Trophoblast cell (in vitro differentiated cells and primary cell): ENCODE measurements at regions not wholly inside any gene's neighbourhood (a gene's known extent, or its start where the extent isn't known, plus 50 kb on each side); places are given as distances from the start of the nearest gene placed in this dataset.

Experiments
- DNase-seq, 2 donors: peaks; one replicate each; pipeline ENCODE4 v3.0.0-alpha.2; 2016
- H2AFZ ChIP-seq: 2 replicates; pipeline ENCODE4 v1.6.1; 2013; ENCODE audit warnings: low read length, moderate library complexity, mild to moderate bottlenecking; ENCODE audit not compliant: insufficient read depth, poor library complexity
- H2AK5ac ChIP-seq: 2 replicates; pipeline ENCODE4 v1.6.1; 2013; ENCODE audit warnings: mild to moderate bottlenecking, low read length
- H2BK120ac ChIP-seq: 2 replicates; pipeline ENCODE4 v1.6.1; 2013; ENCODE audit warnings: low read length, mild to moderate bottlenecking, moderate library complexity; ENCODE audit not compliant: insufficient read depth, poor library complexity
- H2BK12ac ChIP-seq: 2 replicates; pipeline ENCODE4 v1.6.1; 2013; ENCODE audit warnings: mild to moderate bottlenecking, low read length, moderate library complexity
- H2BK5ac ChIP-seq: 2 replicates; pipeline ENCODE4 v1.6.1; 2013; ENCODE audit warnings: low read length, low read depth, moderate library complexity, mild to moderate bottlenecking; ENCODE audit not compliant: poor library complexity
- H3K14ac ChIP-seq: 2 replicates; pipeline ENCODE4 v1.6.1; 2013; ENCODE audit warnings: mild to moderate bottlenecking, low read length
- H3K18ac ChIP-seq: 2 replicates; pipeline ENCODE4 v1.6.1; 2013; ENCODE audit warnings: mild to moderate bottlenecking, low read length
- H3K23ac ChIP-seq: 2 replicates; pipeline ENCODE4 v1.6.1; 2013; ENCODE audit warnings: low read length
- H3K27ac ChIP-seq: 2 replicates; pipeline ENCODE4 v1.5.1; 2013; ENCODE audit warnings: low read depth, mild to moderate bottlenecking, inconsistent platforms, low read length, moderate library complexity
- H3K27me3 ChIP-seq: 2 replicates; pipeline ENCODE4 v1.6.1; 2013; ENCODE audit warnings: inconsistent platforms, mild to moderate bottlenecking, low read length, moderate library complexity; ENCODE audit not compliant: insufficient read depth
- H3K36me3 ChIP-seq, 2 experiments: 1 replicate in 1 of 2; 2 replicates in 1 of 2; pipeline ENCODE4 v1.6.1; 2013; ENCODE audit warnings: low read length in 2 of 2, mild to moderate bottlenecking in 2 of 2, moderate library complexity in 1 of 2; ENCODE audit not compliant: insufficient read depth in 2 of 2, control insufficient read depth in 1 of 2
- H3K4ac ChIP-seq: 2 replicates; pipeline ENCODE4 v1.6.1; 2013; ENCODE audit warnings: low read depth, mild to moderate bottlenecking, low read length, moderate library complexity
- H3K4me1 ChIP-seq, 2 experiments: 1 replicate in 1 of 2; 2 replicates in 1 of 2; pipeline ENCODE4 v1.6.1; 2013; ENCODE audit warnings: low read length in 2 of 2, mild to moderate bottlenecking in 2 of 2, moderate library complexity in 1 of 2; ENCODE audit not compliant: insufficient read depth in 2 of 2, control insufficient read depth in 1 of 2
- H3K4me2 ChIP-seq: 2 replicates; pipeline ENCODE4 v1.6.1; 2013; ENCODE audit warnings: inconsistent platforms, mild to moderate bottlenecking, low read length, moderate library complexity
- H3K4me3 ChIP-seq: 2 replicates; pipeline ENCODE4 v1.5.1; 2013; ENCODE audit warnings: mild to moderate bottlenecking, low read depth, low read length, inconsistent platforms
- H3K79me1 ChIP-seq: one replicate; pipeline ENCODE4 v1.6.1; 2013; ENCODE audit warnings: low read length
- H3K79me2 ChIP-seq: 2 replicates; pipeline ENCODE4 v1.6.1; 2013; ENCODE audit warnings: low read length, mild to moderate bottlenecking; ENCODE audit not compliant: control insufficient read depth, insufficient read depth, poor library complexity
- H3K9ac ChIP-seq: 2 replicates; pipeline ENCODE4 v1.6.1; 2013; ENCODE audit warnings: mild to moderate bottlenecking, low read length
- H3K9me3 ChIP-seq: 2 replicates; pipeline ENCODE4 v1.6.1; 2013; ENCODE audit warnings: low read depth, mild to moderate bottlenecking, control low read depth, inconsistent platforms, low read length; ENCODE audit not compliant: insufficient read depth
- H4K12ac ChIP-seq: 2 replicates; pipeline ENCODE4 v1.6.1; 2013; ENCODE audit warnings: low read depth, mild to moderate bottlenecking, low read length, moderate library complexity
- H4K8ac ChIP-seq: 2 replicates; pipeline ENCODE4 v1.6.1; 2013; ENCODE audit warnings: low read depth, mild to moderate bottlenecking, low read length, moderate library complexity
- H4K91ac ChIP-seq: one replicate; pipeline ENCODE4 v1.6.1; 2013; ENCODE audit warnings: low read depth, mild to moderate bottlenecking, low read length, moderate library complexity
- WGBS: extraction: QIAGEN DNeasy Blood & Tissue Kit; methylation state at CpG from one replicate; pipeline ENCODE4 v1.1.7; 2013; ENCODE audit warnings: missing lambda C conversion rate; ENCODE audit not compliant: insufficient read length, insufficient coverage; ENCODE audit errors: extremely low coverage; 5-methylcytosine and 5-hydroxymethylcytosine counted together

DNA sequence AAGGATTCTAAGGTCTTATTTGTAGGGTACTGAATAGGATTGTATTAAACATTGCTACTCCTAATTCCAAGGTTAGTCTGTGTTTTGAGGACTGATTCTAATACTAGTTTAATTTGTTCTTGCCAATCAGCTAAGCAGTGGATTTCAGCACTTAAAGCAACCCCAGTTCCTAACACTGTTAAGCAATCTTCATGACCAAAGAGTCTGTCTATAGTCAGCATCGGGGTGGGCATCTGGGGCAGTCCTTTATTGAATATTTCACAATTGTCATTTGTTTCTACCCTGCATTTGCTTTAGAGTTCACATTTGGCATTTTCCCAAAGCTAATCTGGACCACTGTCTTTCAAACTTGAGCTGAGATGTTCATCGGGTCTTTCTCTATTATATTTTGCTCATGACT, 248.0 kb upstream of the TANK start:
- no peak overlapping the region for H3K4me3 ChIP-seq
- no peak overlapping the region for H3K4ac ChIP-seq
- no peaks in the 10 kb centered on the region for H3K9me3 ChIP-seq
- no peak overlapping the region for H3K14ac ChIP-seq
- no peak overlapping the region for H3K9ac ChIP-seq
- no peak overlapping the region for H2BK12ac ChIP-seq
- no peak overlapping the region for H4K91ac ChIP-seq
- DNase-seq: no peak
- H2BK120ac ChIP-seq: no peak overlapping the region
- H4K8ac ChIP-seq: no peak overlapping the region
- no peaks in the 10 kb centered on the region for H3K79me1 ChIP-seq
- H2AFZ ChIP-seq: no peak overlapping the region
- no peak overlapping the region for H4K12ac ChIP-seq
- H2AK5ac ChIP-seq: no peak overlapping the region
- H3K27me3 ChIP-seq: no peaks in the 10 kb centered on the region
- H3K36me3 ChIP-seq: no peaks in the 10 kb centered on the region
- H3K4me2 ChIP-seq: no peak overlapping the region
- no peak overlapping the region for H2BK5ac ChIP-seq
- H3K27ac ChIP-seq: no peak overlapping the region
- no peaks in the 10 kb centered on the region for H3K79me2 ChIP-seq
- H3K23ac ChIP-seq: no peak overlapping the region
- no CpG with 5 or more reads among the region's 2 CpGs for WGBS
- H3K4me1 ChIP-seq: no peaks in the 10 kb centered on the region
- no peak overlapping the region for H3K18ac ChIP-seq

DNA sequence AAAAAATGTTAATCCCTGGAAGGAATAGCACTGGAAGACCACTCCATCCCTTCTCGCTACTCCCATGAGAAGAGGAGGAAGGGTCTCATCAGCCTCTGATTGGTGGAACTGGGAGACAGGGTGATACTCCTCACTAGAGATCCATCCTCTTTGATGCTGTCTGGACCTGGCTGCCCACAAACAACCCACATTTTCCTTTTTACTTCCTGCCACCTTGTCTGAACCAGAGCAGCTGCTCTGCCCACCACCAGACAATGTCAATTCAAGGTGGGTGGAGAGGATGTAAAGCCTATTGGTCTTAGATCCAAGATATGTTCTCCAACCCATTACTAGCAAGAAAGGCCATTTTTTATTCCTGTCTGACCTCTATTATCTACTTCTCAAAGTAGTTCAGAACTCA, 246.9 kb upstream of the TANK start:
- Histone ChIP-seq H3K4ac (no peak overlapping the region), H3K23ac (no peak overlapping the region), H2BK5ac (no peak overlapping the region), H3K27ac (no peak overlapping the region), H3K9ac (no peak overlapping the region), H3K4me2 (no peak overlapping the region), H3K79me1 (no peaks in the 10 kb centered on the region), H3K18ac (no peak overlapping the region), H4K8ac (no peak overlapping the region), H3K4me3 (no peak overlapping the region), H3K9me3 (no peaks in the 10 kb centered on the region), H3K14ac (no peak overlapping the region), H4K12ac (no peak overlapping the region), H2AK5ac (no peak overlapping the region), H2BK120ac (no peak overlapping the region), H3K4me1 (no peaks in the 10 kb centered on the region), H3K27me3 (no peaks in the 10 kb centered on the region), H2BK12ac (no peak overlapping the region), H3K36me3 (no peaks in the 10 kb centered on the region), H4K91ac (no peak overlapping the region), H2AFZ (no peak overlapping the region), H3K79me2 (no peaks in the 10 kb centered on the region)
- no CpG with 5 or more reads among the region's 1 CpG for WGBS
- DNase-seq: no peak

- no peak overlapping the region for H2BK5ac ChIP-seq
- no peaks in the 10 kb centered on the region for H3K27me3 ChIP-seq
- H3K4me3 ChIP-seq: no peak overlapping the region
- no peak overlapping the region for H4K12ac ChIP-seq
- no peak overlapping the region for H3K4ac ChIP-seq
- no peak overlapping the region for H3K23ac ChIP-seq
- H3K18ac ChIP-seq: no peak overlapping the region
- peaks cover 3% of the 10 kb centered on the region for H3K79me1 ChIP-seq
- no peak overlapping the region for H3K14ac ChIP-seq
- H3K9ac ChIP-seq: no peak overlapping the region
- H2BK120ac ChIP-seq: no peak overlapping the region
- no peak overlapping the region for H3K4me2 ChIP-seq
- no peaks in the 10 kb centered on the region for H3K4me1 ChIP-seq
- no peak overlapping the region for H2AK5ac ChIP-seq
- no peaks in the 10 kb centered on the region for H3K79me2 ChIP-seq
- no peak overlapping the region for H2AFZ ChIP-seq
- no peak overlapping the region for H3K27ac ChIP-seq
- H2BK12ac ChIP-seq: no peak overlapping the region
- DNase-seq: no peak
- no peak overlapping the region for H4K91ac ChIP-seq
- no peak overlapping the region for H4K8ac ChIP-seq
- H3K9me3 ChIP-seq: no peaks in the 10 kb centered on the region
- no peaks in the 10 kb centered on the region for H3K36me3 ChIP-seq
These were observed 246.0 kb upstream of the TANK start for GRCh38 chr2:160914217-160914616.

GRCh38 chr2:160916300-160916699, 243.9 kb upstream of the TANK start:
- no CpG with 5 or more reads among the region's 1 CpG for WGBS

More at GRCh38 chr2:160916300-160916699, 243.9 kb upstream of the TANK start:
- Histone ChIP-seq H4K91ac (no peak overlapping the region), H3K9me3 (no peaks in the 10 kb centered on the region), H3K4ac (no peak overlapping the region), H3K4me3 (no peak overlapping the region), H3K27ac (no peak overlapping the region), H4K8ac (no peak overlapping the region), H3K9ac (no peak overlapping the region), H4K12ac (no peak overlapping the region), H2AFZ (no peak overlapping the region), H3K18ac (no peak overlapping the region), H3K4me1 (no peaks in the 10 kb centered on the region), H2AK5ac (no peak overlapping the region), H2BK12ac (no peak overlapping the region), H2BK5ac (no peak overlapping the region), H3K27me3 (no peaks in the 10 kb centered on the region), H3K36me3 (no peaks in the 10 kb centered on the region), H3K23ac (no peak overlapping the region), H2BK120ac (no peak overlapping the region), H3K79me1 (peaks cover 3% of the 10 kb centered on the region), H3K14ac (no peak overlapping the region), H3K79me2 (no peaks in the 10 kb centered on the region), H3K4me2 (no peak overlapping the region)
- DNase-seq: no peak
